ENCODE measurements at regions not wholly inside any gene's neighbourhood (a gene's known extent, or its start where the extent isn't known, plus 50 kb on each side); places are given as distances from the start of the nearest gene placed in this dataset.

- intact Hi-C loops (cut with micrococcal nuclease): no loop called here
These were observed 96.7 kb upstream of the SEMA6A start for GRCh38 chr5:116671211-116671736.

GRCh38 chr5:116669261-116670031, 94.8 kb upstream of the SEMA6A start:
- intact Hi-C loops (cut with micrococcal nuclease): no loop called here

- intact Hi-C loops (cut with micrococcal nuclease): no loop called here
These were observed 93.8 kb upstream of the SEMA6A start for GRCh38 chr5:116668390-116668789.

GRCh38 chr5:116666901-116667300, 92.3 kb upstream of the SEMA6A start:
- intact Hi-C loops (cut with micrococcal nuclease): no loop called here

GRCh38 chr5:116664988-116665387, 90.4 kb upstream of the SEMA6A start:
- intact Hi-C loops (cut with micrococcal nuclease): no loop called here

- intact Hi-C loops (cut with micrococcal nuclease): no loop called here
These were observed 88.5 kb upstream of the SEMA6A start for GRCh38 chr5:116663081-116663480.

GRCh38 chr5:116661419-116661818, 86.8 kb upstream of the SEMA6A start:
- intact Hi-C loops (cut with micrococcal nuclease): no loop called here

- intact Hi-C loops (cut with micrococcal nuclease): no loop called here
These were observed 86.3 kb upstream of the SEMA6A start for GRCh38 chr5:116660929-116661328.

GRCh38 chr5:116658830-116659229, 84.2 kb upstream of the SEMA6A start:
- intact Hi-C loops (cut with micrococcal nuclease): no loop called here

- intact Hi-C loops (cut with micrococcal nuclease): no loop called here
These were observed 83.5 kb upstream of the SEMA6A start for GRCh38 chr5:116658141-116658540.

GRCh38 chr5:116655431-116655830, 80.8 kb upstream of the SEMA6A start:
- intact Hi-C loops (cut with micrococcal nuclease): no loop called here

GRCh38 chr5:116654925-116655324, 80.3 kb upstream of the SEMA6A start:
- intact Hi-C loops (cut with micrococcal nuclease): no loop called here

- intact Hi-C loops (cut with micrococcal nuclease): no loop called here
These were observed 78.3 kb upstream of the SEMA6A start for GRCh38 chr5:116652903-116653302.

GRCh38 chr5:116652196-116652729, 77.6 kb upstream of the SEMA6A start:
- intact Hi-C loops (cut with micrococcal nuclease): no loop called here

- intact Hi-C loops (cut with micrococcal nuclease): no loop called here
These were observed 77.0 kb upstream of the SEMA6A start for GRCh38 chr5:116651653-116652052.

GRCh38 chr5:116650964-116651363, 76.3 kb upstream of the SEMA6A start:
- intact Hi-C loops (cut with micrococcal nuclease): no loop called here

GRCh38 chr5:116650544-116650943, 75.9 kb upstream of the SEMA6A start:
- intact Hi-C loops (cut with micrococcal nuclease): no loop called here

- intact Hi-C loops (cut with micrococcal nuclease): no loop called here
These were observed 72.1 kb upstream of the SEMA6A start for GRCh38 chr5:116646611-116647289.

- intact Hi-C loops (cut with micrococcal nuclease): no loop called here
These were observed 71.0 kb upstream of the SEMA6A start for GRCh38 chr5:116645627-116646026.

GRCh38 chr5:116640236-116640635, 65.6 kb upstream of the SEMA6A start:
- intact Hi-C loops (cut with micrococcal nuclease): no loop called here

- intact Hi-C loops (cut with micrococcal nuclease): no loop called here
These were observed 62.6 kb upstream of the SEMA6A start for GRCh38 chr5:116637149-116637740.

- intact Hi-C loops (cut with micrococcal nuclease): no loop called here
These were observed 58.3 kb upstream of the SEMA6A start for GRCh38 chr5:116632890-116633289.
